ENCODE measurements at regions not wholly inside any gene's neighbourhood (a gene's known extent, or its start where the extent isn't known, plus 50 kb on each side); places are given as distances from the start of the nearest gene placed in this dataset.

DNA sequence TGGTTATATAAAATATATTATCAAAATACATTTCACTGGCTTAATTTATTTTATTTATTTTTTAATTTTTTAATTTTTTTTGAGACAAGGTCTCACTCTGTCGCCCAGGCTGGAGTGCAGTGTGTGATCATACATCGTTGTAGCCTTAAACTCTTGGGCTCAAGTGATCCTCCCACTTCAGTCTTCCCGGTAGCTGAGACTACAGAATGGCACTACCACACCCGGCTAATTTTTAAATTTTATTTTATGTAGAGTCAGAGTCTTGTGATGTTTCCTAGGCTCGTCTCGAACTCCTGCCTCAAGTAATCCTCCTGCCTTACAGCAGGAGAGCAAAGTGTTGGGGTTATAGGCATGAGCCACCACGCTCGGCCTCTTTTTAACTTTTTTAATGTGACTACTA, 143.8 kb downstream of the CEP135 start:
- Histone ChIP-seq H3K79me1 (ENCODE audit: low read depth, low read length) (no peaks in the 10 kb centered on the region), H4K20me1 (replicated peaks in 1 of 2; ENCODE audit: control insufficient read depth in 1 of 2, insufficient read depth in 2 of 2, low read length in 2 of 2) (peaks cover 0 to 1% of the 10 kb centered on the region in 2 experiments), H3K56ac (replicated peaks; ENCODE audit: insufficient read length, low read depth, low read length) (no peak overlapping the region), H2BK20ac (ENCODE audit: low read length) (no peak overlapping the region), H3K4ac (replicated peaks; ENCODE audit: insufficient read length, low read depth, low read length) (no peak overlapping the region), H2AFZ (ENCODE audit: low read length) (no peak overlapping the region), H2BK12ac (ENCODE audit: low read depth, low read length) (no peak overlapping the region), H3K14ac (ENCODE audit: insufficient read length) (no peak overlapping the region), H3K27me3 (replicated peaks in 1 of 4; ENCODE audit: control insufficient read depth in 3 of 4, extremely low read depth in 1 of 4, insufficient read depth in 3 of 4, low read length in 3 of 4) (no peaks in the 10 kb centered on the region), H4K8ac (ENCODE audit: extremely low read depth, insufficient read depth, low read length) (no peak overlapping the region), H4K5ac (ENCODE audit: insufficient read length, low read depth, low read length) (no peak overlapping the region), H2AK5ac (ENCODE audit: low read depth, low read length) (no peak overlapping the region), H3K23ac (ENCODE audit: insufficient read length) (no peak overlapping the region), H3K4me2 (ENCODE audit: insufficient read depth in 1 of 2, low read depth in 2 of 2, low read length in 2 of 2) (no peak overlapping the region), H3K4me1 (replicated peaks in 1 of 4; ENCODE audit: control insufficient read depth in 3 of 4, insufficient read depth in 4 of 4, low read length in 3 of 4) (no peaks in the 10 kb centered on the region), H3K79me2 (ENCODE audit: control insufficient read depth in 1 of 2, insufficient read depth in 2 of 2, low read length in 2 of 2) (peaks cover 0 to 11% of the 10 kb centered on the region in 2 experiments; a peak in 1 of 4 replicates), H3K4me3 (ENCODE audit: extremely low read depth in 1 of 4, insufficient read depth in 2 of 4, low read depth in 3 of 4, low read length in 4 of 4) (no peak overlapping the region), H3K18ac (ENCODE audit: extremely low read depth, low read length) (no peak overlapping the region), H3K23me2 (ENCODE audit: low read depth, low read length) (peaks cover 5% of the 10 kb centered on the region; the same call in 1 of the 2 replicates), H4K91ac (replicated peaks; ENCODE audit: insufficient read length, low read length) (no peak overlapping the region), H2BK120ac (replicated peaks; ENCODE audit: low read depth, low read length) (no peak overlapping the region), H3K9me3 (ENCODE audit: insufficient read depth in 2 of 2, low read depth in 1 of 2, low read length in 1 of 2) (no peaks in the 10 kb centered on the region), H3K9ac (replicated peaks in 1 of 4; ENCODE audit: extremely low read depth in 1 of 4, low read depth in 3 of 4, low read length in 3 of 4) (no peak overlapping the region), H3K27ac (ENCODE audit: low read depth, low read length) (no peak overlapping the region), H3K36me3 (ENCODE audit: control insufficient read depth in 2 of 4, insufficient read depth in 4 of 4, low read length in 3 of 4) (no peaks in the 10 kb centered on the region), H2BK15ac (ENCODE audit: low read length) (no peak overlapping the region), H2BK5ac (ENCODE audit: low read depth, low read length) (no peak overlapping the region)
- DNase-seq (ENCODE audit: low read depth in 1 of 2, low spot score in 2 of 2) (no peak), FAIRE-seq (no peak)
- WGBS, 2 experiments (ENCODE audit: extremely low coverage in 1 of 2, insufficient coverage in 1 of 2, insufficient read length in 1 of 2, insufficient replicate concordance in 2 of 2, low coverage in 1 of 2, low lambda C conversion rate in 2 of 2, missing lambda C conversion rate in 1 of 2) = 92% methylated on average over 8 of the region's 8 CpGs; no CpG with 5 or more reads in 1 of the 2 experiments
- ChIA-PET POLR2A (ENCODE audit: partially characterized antibody) (interaction anchor here (1.9 kb wide), 1 partner anchor 10 kb away, joined by 4 read pairs; no protein-coding TSS in a partner anchor), CTCF (ENCODE audit: partially characterized antibody) (interaction anchor here (0.6 to 1.4 kb wide), 2 partner anchors 39 to 1060 kb away, joined by 3 read pairs; no protein-coding TSS in a partner anchor)
